SK-N-SH treated with all-trans-retinoic acid at 6 μM for 48 hours (cell line): ENCODE measurements at regions not wholly inside any gene's neighbourhood (a gene's known extent, or its start where the extent isn't known, plus 50 kb on each side); places are given as distances from the start of the nearest gene placed in this dataset.

Source experiments
- RARB ChIP-seq: fragments of 250-450 bp; sonication (Bioruptor Pico); IDR thresholded peaks from 2 replicates; pipeline ENCODE4 v1.8.0; 2021; ENCODE audit warnings: mild to moderate bottlenecking, moderate library complexity
- ZFP3 ChIP-seq: fragments of 250-450 bp; sonication (Bioruptor Pico); IDR thresholded peaks from 2 replicates; pipeline ENCODE4 v1.5.0; 2020; ENCODE audit warnings: mild to moderate bottlenecking, moderate library complexity

GRCh38 chr14:86626530-86626929 lies 1096.6 kb downstream of the FLRT2 start:
- TF ChIP-seq RARB (no peak), ZFP3 (CRISPR knock-in tag) (no peak)
